H1 (cell line): ENCODE measurements at regions not wholly inside any gene's neighbourhood (a gene's known extent, or its start where the extent isn't known, plus 50 kb on each side); places are given as distances from the start of the nearest gene placed in this dataset.

ENCODE experiments used
- CTCF ChIA-PET: fragments of 300-600 bp; sonication (Branson Sonifier 250); formaldehyde crosslinking; loops from one replicate; lab custom pipeline; 2021; ENCODE audit not compliant: partially characterized antibody; lab: Charles Lee
- POLR2A ChIA-PET: fragments of 300-600 bp; sonication (Branson Sonifier 250); formaldehyde crosslinking; loops from one replicate; lab custom pipeline; 2021; ENCODE audit warnings: inconsistent platforms; ENCODE audit not compliant: partially characterized antibody; lab: Charles Lee
- DNase-seq, 2 experiments: peaks; one replicate each; pipeline versions ENCODE4 v3.0.0 to v3.0.0-alpha.2; 2010 to 2022; ENCODE audit warnings: low spot score in 2 of 2, low read depth in 1 of 2, mixed read lengths in 1 of 2
- FAIRE-seq: peaks from 2 replicates; lab custom pipeline; 2011; peaks lifted over from hg19 to GRCh38; lab: Jason Lieb, UNC
- H2AFZ ChIP-seq: 2 replicates; pipeline ENCODE4 v1.8.1; 2012; ENCODE audit warnings: low read length, inconsistent platforms
- H2AK5ac ChIP-seq: 2 replicates; pipeline ENCODE4 v1.6.1; 2013; ENCODE audit warnings: low read depth, low read length
- H2BK120ac ChIP-seq: replicated peaks from 2 replicates; pipeline ENCODE3; 2013; ENCODE audit warnings: low read depth, low read length, inconsistent platforms
- H2BK12ac ChIP-seq: 2 replicates; pipeline ENCODE4 v1.6.1; 2013; ENCODE audit warnings: low read depth, low read length
- H2BK15ac ChIP-seq: 2 replicates; pipeline ENCODE4 v1.6.1; 2013; ENCODE audit warnings: low read length
- H2BK20ac ChIP-seq: 2 replicates; pipeline ENCODE4 v1.6.1; 2013; ENCODE audit warnings: low read length
- H2BK5ac ChIP-seq: 2 replicates; pipeline ENCODE4 v1.6.1; 2013; ENCODE audit warnings: low read depth, low read length
- H3K14ac ChIP-seq: 2 replicates; pipeline ENCODE4 v1.6.1; 2013; ENCODE audit warnings: inconsistent platforms; ENCODE audit not compliant: insufficient read length
- H3K18ac ChIP-seq: 2 replicates; pipeline ENCODE4 v1.6.1; 2013; ENCODE audit warnings: low read length; ENCODE audit errors: extremely low read depth
- H3K23ac ChIP-seq: 2 replicates; pipeline ENCODE4 v1.6.1; 2013; ENCODE audit warnings: inconsistent platforms; ENCODE audit not compliant: insufficient read length
- H3K23me2 ChIP-seq: 2 replicates; pipeline ENCODE4 v1.6.1; 2013; ENCODE audit warnings: low read depth, low read length
- H3K27ac ChIP-seq: 2 replicates; pipeline ENCODE4 v1.6.1; 2011; ENCODE audit warnings: low read depth, low read length, inconsistent platforms
- H3K27me3 ChIP-seq, 4 experiments: replicated peaks in 1 of 4; 1 replicate in 1 of 4; 2 replicates in 3 of 4; pipeline versions ENCODE4 v1.6.1 to v1.8.1; 2011 to 2013; ENCODE audit warnings: low read length in 3 of 4, mild to moderate bottlenecking in 3 of 4, inconsistent platforms in 2 of 4, mixed read lengths in 2 of 4, moderate library complexity in 1 of 4; ENCODE audit not compliant: control insufficient read depth in 3 of 4, insufficient read depth in 3 of 4; ENCODE audit errors: extremely low read depth in 1 of 4
- H3K36me3 ChIP-seq, 4 experiments: 2 replicates each; pipeline versions ENCODE4 v1.6.1 to v1.8.1; 2011 to 2013; ENCODE audit warnings: mild to moderate bottlenecking in 4 of 4, low read length in 3 of 4, moderate library complexity in 2 of 4, control low read depth in 1 of 4, inconsistent platforms in 1 of 4; ENCODE audit not compliant: insufficient read depth in 4 of 4, control insufficient read depth in 2 of 4
- H3K4ac ChIP-seq: replicated peaks from 2 replicates; pipeline ENCODE3; 2013; ENCODE audit warnings: low read length, low read depth, mixed read lengths, inconsistent platforms; ENCODE audit not compliant: insufficient read length
- H3K4me1 ChIP-seq, 4 experiments: replicated peaks in 1 of 4; 1 replicate in 1 of 4; 2 replicates in 3 of 4; pipeline versions ENCODE4 v1.6.1 to v1.8.1; 2011 to 2013; ENCODE audit warnings: low read length in 3 of 4, inconsistent platforms in 2 of 4, mixed read lengths in 1 of 4; ENCODE audit not compliant: insufficient read depth in 4 of 4, control insufficient read depth in 3 of 4
- H3K4me2 ChIP-seq, 2 experiments: 2 replicates each; pipeline versions ENCODE4 v1.6.1 to v1.8.1; 2011 to 2013; ENCODE audit warnings: low read depth in 2 of 2, low read length in 2 of 2, control low read depth in 1 of 2, inconsistent platforms in 1 of 2, mild to moderate bottlenecking in 1 of 2; ENCODE audit not compliant: insufficient read depth in 1 of 2
- H3K4me3 ChIP-seq, 4 experiments: fragments of 200-600, 300-600 bp in 1 of 4; sonication (generic), shearing (Covaris generic), sonication (Bioruptor Twin) in 1 of 4; 2 replicates each; pipeline versions ENCODE4 v1.5.1 to v1.8.1; 2011 to 2016; ENCODE audit warnings: low read length in 4 of 4, low read depth in 3 of 4, control low read depth in 2 of 4, inconsistent platforms in 2 of 4, mild to moderate bottlenecking in 2 of 4, mixed read lengths in 1 of 4, moderate library complexity in 1 of 4; ENCODE audit not compliant: insufficient read depth in 2 of 4; ENCODE audit errors: extremely low read depth in 1 of 4
- H3K56ac ChIP-seq: replicated peaks from 2 replicates; pipeline ENCODE3; 2013; ENCODE audit warnings: low read depth, mild to moderate bottlenecking, mixed read lengths, low read length, inconsistent platforms; ENCODE audit not compliant: insufficient read length
- H3K79me1 ChIP-seq: 2 replicates; pipeline ENCODE4 v1.6.1; 2013; ENCODE audit warnings: low read depth, low read length, control low read depth
- H3K79me2 ChIP-seq, 2 experiments: 2 replicates each; pipeline versions ENCODE4 v1.6.1 to v1.8.1; 2012 to 2013; ENCODE audit warnings: low read length in 2 of 2, mild to moderate bottlenecking in 2 of 2, inconsistent platforms in 1 of 2; ENCODE audit not compliant: insufficient read depth in 2 of 2, control insufficient read depth in 1 of 2
- H3K9ac ChIP-seq, 4 experiments: replicated peaks in 1 of 4; 1 replicate in 1 of 4; 2 replicates in 3 of 4; pipeline versions ENCODE4 v1.6.1 to v1.8.1; 2011 to 2013; ENCODE audit warnings: low read depth in 3 of 4, low read length in 3 of 4, control low read depth in 2 of 4, mild to moderate bottlenecking in 2 of 4, moderate library complexity in 2 of 4, inconsistent platforms in 1 of 4; ENCODE audit errors: extremely low read depth in 1 of 4
- H3K9me3 ChIP-seq, 2 experiments: 2 replicates each; pipeline versions ENCODE4 v1.6.1 to v1.8.1; 2012 to 2013; ENCODE audit warnings: mild to moderate bottlenecking in 2 of 2, moderate library complexity in 2 of 2, control low read depth in 1 of 2, inconsistent platforms in 1 of 2, low read depth in 1 of 2, low read length in 1 of 2, mixed read lengths in 1 of 2; ENCODE audit not compliant: insufficient read depth in 2 of 2
- H4K20me1 ChIP-seq, 2 experiments: replicated peaks in 1 of 2; 2 replicates each; pipeline versions ENCODE3 to v1.8.1; 2011 to 2013; ENCODE audit warnings: inconsistent platforms in 2 of 2, low read length in 2 of 2, mild to moderate bottlenecking in 1 of 2; ENCODE audit not compliant: insufficient read depth in 2 of 2, control insufficient read depth in 1 of 2
- H4K5ac ChIP-seq: 2 replicates; pipeline ENCODE4 v1.6.1; 2013; ENCODE audit warnings: low read length, low read depth, mixed read lengths, inconsistent platforms; ENCODE audit not compliant: insufficient read length
- H4K8ac ChIP-seq: 2 replicates; pipeline ENCODE4 v1.8.0; 2013; ENCODE audit warnings: mild to moderate bottlenecking, moderate library complexity, low read length, inconsistent platforms; ENCODE audit not compliant: insufficient read depth; ENCODE audit errors: extremely low read depth
- H4K91ac ChIP-seq: replicated peaks from 2 replicates; pipeline ENCODE3; 2013; ENCODE audit warnings: low read length, mixed read lengths, inconsistent platforms; ENCODE audit not compliant: insufficient read length
- CTBP2 ChIP-seq: IDR thresholded peaks from 2 replicates; pipeline ENCODE4 v1.7.0; 2011; ENCODE audit warnings: borderline replicate concordance, mild to moderate bottlenecking, moderate library complexity, mixed read lengths, low read length; ENCODE audit not compliant: insufficient read depth, insufficient read length
- FOSL1 ChIP-seq: IDR thresholded peaks from 2 replicates; pipeline ENCODE4 v1.6.1; 2011; ENCODE audit warnings: mild to moderate bottlenecking, low read depth, low read length, moderate library complexity; ENCODE audit not compliant: insufficient read depth
- HDAC6 ChIP-seq: IDR thresholded peaks from one replicate; pipeline ENCODE4 v1.7.1; 2012; ENCODE audit warnings: low read depth, mild to moderate bottlenecking, inconsistent platforms, low read length, moderate library complexity
- JUND ChIP-seq: IDR thresholded peaks from 2 replicates; pipeline ENCODE4 v1.6.1; 2011; ENCODE audit warnings: mild to moderate bottlenecking, improper control_type of control experiment, low read length
- KDM1A ChIP-seq: fragments of 200-600, 300-600 bp; sonication (generic); IDR thresholded peaks from 2 replicates; pipeline ENCODE4 v1.7.1; 2016; ENCODE audit warnings: mild to moderate bottlenecking, low read length, borderline replicate concordance
- NANOG ChIP-seq: IDR thresholded peaks from 2 replicates; pipeline ENCODE4 v1.6.1; 2011; ENCODE audit warnings: low read length, low read depth, mild to moderate bottlenecking, inconsistent platforms; ENCODE audit not compliant: insufficient read depth, poor library complexity, severe bottlenecking
- RAD21 ChIP-seq, 2 experiments: IDR thresholded peaks in 1 of 2; conservative IDR thresholded peaks in 1 of 2; 2 replicates each; pipeline ENCODE4 v1.6.1; 2011; ENCODE audit warnings: low read depth in 2 of 2, low read length in 2 of 2, improper control_type of control experiment in 1 of 2, inconsistent platforms in 1 of 2, mild to moderate bottlenecking in 1 of 2, moderate library complexity in 1 of 2
- SP4 ChIP-seq: IDR thresholded peaks from 2 replicates; pipeline ENCODE4 v1.6.1; 2012; ENCODE audit warnings: low read length, inconsistent platforms
- WGBS, 2 experiments: shearing (Covaris generic) in 1 of 2; methylation state at CpG; one replicate each; pipeline versions ENCODE4 v1.1.6 to v1.1.7; 2013 to 2015; ENCODE audit warnings: low lambda C conversion rate in 2 of 2, mixed read lengths in 2 of 2, inconsistent platforms in 1 of 2, low coverage in 1 of 2, missing lambda C conversion rate in 1 of 2; ENCODE audit not compliant: insufficient replicate concordance in 2 of 2, insufficient coverage in 1 of 2, insufficient read length in 1 of 2; ENCODE audit errors: extremely low coverage in 1 of 2, missing lambda C conversion rate in 1 of 2; 5-methylcytosine and 5-hydroxymethylcytosine counted together

- H3K4me1 ChIP-seq = no peaks in the 10 kb centered on the region
- no peaks in the 10 kb centered on the region; a peak in 1 of 8 replicates for H3K36me3 ChIP-seq
- H3K27ac ChIP-seq = no peak overlapping the region
- no peak overlapping the region for H3K4ac ChIP-seq
- no peak overlapping the region for H3K4me2 ChIP-seq
- H4K5ac ChIP-seq = no peak overlapping the region
- H3K23ac ChIP-seq = no peak overlapping the region
- DNase-seq = no peak
- H3K27me3 ChIP-seq = no peaks in the 10 kb centered on the region
- no peak overlapping the region for H2BK20ac ChIP-seq
- no peak overlapping the region for H2AFZ ChIP-seq
- H2AK5ac ChIP-seq = no peak overlapping the region
- no peaks in the 10 kb centered on the region for H3K79me2 ChIP-seq
- no peak overlapping the region for H3K9ac ChIP-seq
- no peak overlapping the region for H2BK5ac ChIP-seq
- H3K18ac ChIP-seq = no peak overlapping the region
- H3K4me3 ChIP-seq = no peak overlapping the region
- no peak for FAIRE-seq
- H4K20me1 ChIP-seq = no peaks in the 10 kb centered on the region
- H3K9me3 ChIP-seq = peaks cover 6 to 13% of the 10 kb centered on the region in 2 experiments; a peak in 3 of 4 replicates
- no peaks in the 10 kb centered on the region for H3K79me1 ChIP-seq
- H4K91ac ChIP-seq = no peak overlapping the region
- no peak overlapping the region for H2BK120ac ChIP-seq
- 94% methylated on average over 4 of the region's 4 CpGs; no CpG with 5 or more reads in 1 of the 2 experiments for WGBS, 2 experiments
- H3K23me2 ChIP-seq = no peaks in the 10 kb centered on the region
- H3K14ac ChIP-seq = no peak overlapping the region
- no peak overlapping the region for H2BK12ac ChIP-seq
- ChIA-PET CTCF (interaction anchor here (1.7 kb wide), 1 partner anchor 35 kb away, joined by 3 read pairs; no protein-coding TSS in a partner anchor), POLR2A (no interaction called here)
- H3K56ac ChIP-seq = no peak overlapping the region
- no peak overlapping the region for H4K8ac ChIP-seq
- H2BK15ac ChIP-seq = no peak overlapping the region
- TF ChIP-seq CTBP2 = no peak
- no peak for TF ChIP-seq RAD21 (IDR thresholded peaks at IDR 0.05 in 1 of 2, conservative IDR thresholded peaks at IDR 0.05 in 1 of 2; ENCODE audit: low read depth in 2 of 2, low read length in 2 of 2)
- no peak for TF ChIP-seq NANOG
- TF ChIP-seq FOSL1 = no peak
- no peak for TF ChIP-seq SP4
- no peak for TF ChIP-seq KDM1A
- no peak for TF ChIP-seq HDAC6
- TF ChIP-seq JUND = no peak
Observed at GRCh38 chr3:16741890-16742289, 136.7 kb upstream of the DAZL start.
